GM18511 (cell line): ENCODE measurements at regions not wholly inside any gene's neighbourhood (a gene's known extent, or its start where the extent isn't known, plus 50 kb on each side); places are given as distances from the start of the nearest gene placed in this dataset.

Experiments
- ATAC-seq: cut with Tn5 transposase; IDR thresholded peaks from one replicate; pipeline ENCODE4 v1.9.1; 2021; ENCODE audit warnings: mild to moderate bottlenecking, moderate library complexity; ENCODE audit not compliant: unreplicated experiment

- ATAC-seq: no peak
Measured at GRCh38 chr6:133630651-133631050, 258.3 kb upstream of the TCF21 start.

GRCh38 chr6:133631421-133631820, 257.5 kb upstream of the TCF21 start:
- no peak for ATAC-seq

- ATAC-seq: no peak
Measured at GRCh38 chr6:133632206-133632605, 256.7 kb upstream of the TCF21 start.

- ATAC-seq: no peak
Measured at GRCh38 chr6:133632906-133633305, 256.0 kb upstream of the TCF21 start.

- ATAC-seq: no peak
Measured at GRCh38 chr6:133634474-133634873, 254.4 kb upstream of the TCF21 start.

- ATAC-seq: no peak
Measured at GRCh38 chr6:133635447-133635846, 253.5 kb upstream of the TCF21 start.

GRCh38 chr6:133637436-133637835, 251.5 kb upstream of the TCF21 start:
- no peak for ATAC-seq

- no peak for ATAC-seq
Measured at GRCh38 chr6:133637874-133638273, 251.0 kb upstream of the TCF21 start.

GRCh38 chr6:133641104-133641503, 247.8 kb upstream of the TCF21 start:
- ATAC-seq: no peak

- no peak for ATAC-seq
Measured at GRCh38 chr6:133644548-133644891, 244.4 kb upstream of the TCF21 start.

- ATAC-seq: no peak
Measured at GRCh38 chr6:133644892-133645619, 243.9 kb upstream of the TCF21 start.

- ATAC-seq: no peak
Measured at GRCh38 chr6:133645966-133646740, 242.8 kb upstream of the TCF21 start.

GRCh38 chr6:133648581-133648980, 240.3 kb upstream of the TCF21 start:
- ATAC-seq: no peak

- ATAC-seq: no peak
Measured at GRCh38 chr6:133671376-133671775, 217.5 kb upstream of the TCF21 start.

GRCh38 chr6:133673056-133673455, 215.9 kb upstream of the TCF21 start:
- ATAC-seq: no peak

- ATAC-seq: no peak
Measured at GRCh38 chr6:133674661-133675060, 214.3 kb upstream of the TCF21 start.

GRCh38 chr6:133680994-133681393, 207.9 kb upstream of the TCF21 start:
- no peak for ATAC-seq

GRCh38 chr6:133681891-133682290, 207.0 kb upstream of the TCF21 start:
- no peak for ATAC-seq

GRCh38 chr6:133682506-133683307, 206.2 kb upstream of the TCF21 start:
- ATAC-seq: no peak

GRCh38 chr6:133683308-133683580, 205.7 kb upstream of the TCF21 start:
- ATAC-seq: no peak

GRCh38 chr6:133683606-133684005, 205.3 kb upstream of the TCF21 start:
- ATAC-seq: no peak
